HG02870 (cell line): ENCODE measurements at regions not wholly inside any gene's neighbourhood (a gene's known extent, or its start where the extent isn't known, plus 50 kb on each side); places are given as distances from the start of the nearest gene placed in this dataset.
"Not testable (repeated sequence)": the region's sequence is repeated elsewhere in the genome, so short reads cannot be mapped to it uniquely, and the experiment has no call there.

Experiments
- ATAC-seq: cut with Tn5 transposase; IDR thresholded peaks from one replicate; pipeline ENCODE4 v1.9.1; 2021; ENCODE audit warnings: mild to moderate bottlenecking, moderate library complexity; ENCODE audit not compliant: unreplicated experiment

- no peak for ATAC-seq
Measured at GRCh38 chr4:43587758-43588157, 695.2 kb downstream of the GRXCR1 start.

- ATAC-seq: no peak
Measured at GRCh38 chr4:43607400-43607799, 714.9 kb downstream of the GRXCR1 start.

- ATAC-seq: no peak
Measured at GRCh38 chr4:43607827-43608461, 715.4 kb downstream of the GRXCR1 start.

- no peak for ATAC-seq
Measured at GRCh38 chr4:43619219-43619618, 726.7 kb downstream of the GRXCR1 start.

GRCh38 chr4:43637893-43638292 lies 745.4 kb downstream of the GRXCR1 start:
- not testable (repeated sequence) for ATAC-seq

- no peak for ATAC-seq
Measured at GRCh38 chr4:43651991-43652390, 759.5 kb downstream of the GRXCR1 start.

- not testable (repeated sequence) for ATAC-seq
Measured at GRCh38 chr4:43659547-43659946, 767.0 kb downstream of the GRXCR1 start.

- not testable (repeated sequence) for ATAC-seq
Measured at GRCh38 chr4:43672265-43672885, 776.2 kb downstream of the KCTD8 start.

- ATAC-seq: no peak
Measured at GRCh38 chr4:43680421-43680820, 768.2 kb downstream of the KCTD8 start.

GRCh38 chr4:43682551-43682950 lies 766.1 kb downstream of the KCTD8 start:
- ATAC-seq: no peak

GRCh38 chr4:43690116-43690515 lies 758.5 kb downstream of the KCTD8 start:
- ATAC-seq: no peak

GRCh38 chr4:43693876-43694275 lies 754.7 kb downstream of the KCTD8 start:
- ATAC-seq: no peak

- ATAC-seq: no peak
Measured at GRCh38 chr4:43709443-43709842, 739.2 kb downstream of the KCTD8 start.

- ATAC-seq: no peak
Measured at GRCh38 chr4:43716721-43717395, 731.8 kb downstream of the KCTD8 start.

GRCh38 chr4:43718369-43718768 lies 730.2 kb downstream of the KCTD8 start:
- ATAC-seq: no peak

- ATAC-seq: no peak
Measured at GRCh38 chr4:43732829-43733426, 715.7 kb downstream of the KCTD8 start.

- no peak for ATAC-seq
Measured at GRCh38 chr4:43742083-43742482, 706.5 kb downstream of the KCTD8 start.

- ATAC-seq: no peak
Measured at GRCh38 chr4:43754566-43754965, 694.0 kb downstream of the KCTD8 start.

- ATAC-seq: no peak
Measured at GRCh38 chr4:43757147-43757546, 691.5 kb downstream of the KCTD8 start.

- ATAC-seq: no peak
Measured at GRCh38 chr4:43758836-43759235, 689.8 kb downstream of the KCTD8 start.

GRCh38 chr4:43763029-43763610 lies 685.5 kb downstream of the KCTD8 start:
- peak; percentile 64 for ATAC-seq
